HT1080 (cell line): ENCODE measurements at regions not wholly inside any gene's neighbourhood (a gene's known extent, or its start where the extent isn't known, plus 50 kb on each side); places are given as distances from the start of the nearest gene placed in this dataset.
"Not testable (repeated sequence)": the region's sequence is repeated elsewhere in the genome, so short reads cannot be mapped to it uniquely, and the experiment has no call there.

Experiments
- DNase-seq: peaks from one replicate; pipeline ENCODE4 v3.0.0-alpha.2; 2015; ENCODE audit warnings: low read depth

GRCh38 chr1:214143006-214143992 is 137.7 kb upstream of the SMYD2 start:
- DNase-seq: no peak

DNA sequence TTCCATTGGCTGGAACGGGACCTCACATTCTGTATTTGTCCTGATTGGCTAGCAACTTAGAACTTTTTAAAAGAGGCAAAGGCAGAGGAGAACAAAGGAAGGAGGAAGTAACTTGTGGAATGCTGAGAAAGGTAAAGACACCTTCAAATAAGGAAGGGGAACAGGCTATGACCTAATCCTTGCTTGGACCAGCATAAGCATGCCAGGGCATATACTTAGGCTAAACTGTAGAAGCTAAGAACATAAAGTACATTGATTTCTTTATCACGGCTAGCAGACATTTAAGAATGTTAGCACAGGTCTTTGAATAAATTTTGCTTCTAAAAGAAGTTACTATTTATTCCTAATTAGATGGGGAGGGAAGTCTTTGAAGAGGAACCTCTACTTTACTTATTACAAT is 136.4 kb upstream of the SMYD2 start:
- DNase-seq: not testable (repeated sequence)

DNA sequence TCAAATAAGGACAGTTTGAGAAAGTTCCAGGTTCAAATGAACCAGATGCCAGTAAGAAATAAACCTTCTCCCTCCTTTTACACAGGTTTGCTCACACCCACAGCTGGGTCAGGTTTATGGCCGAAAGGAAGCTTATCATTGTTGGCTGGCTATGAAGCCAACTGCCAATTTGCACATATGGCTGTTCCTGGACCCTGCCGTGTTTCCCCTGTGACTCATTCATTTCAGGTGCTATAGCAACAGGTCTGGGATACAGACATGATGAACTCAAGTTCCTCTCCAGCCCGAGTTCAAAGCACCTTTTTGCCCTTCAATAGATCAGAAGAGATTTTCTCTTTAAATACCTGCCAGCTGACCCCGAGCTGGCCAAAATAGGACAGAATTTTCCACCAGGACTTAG is 134.4 kb upstream of the SMYD2 start:
- peak; percentile 65 for DNase-seq

DNA sequence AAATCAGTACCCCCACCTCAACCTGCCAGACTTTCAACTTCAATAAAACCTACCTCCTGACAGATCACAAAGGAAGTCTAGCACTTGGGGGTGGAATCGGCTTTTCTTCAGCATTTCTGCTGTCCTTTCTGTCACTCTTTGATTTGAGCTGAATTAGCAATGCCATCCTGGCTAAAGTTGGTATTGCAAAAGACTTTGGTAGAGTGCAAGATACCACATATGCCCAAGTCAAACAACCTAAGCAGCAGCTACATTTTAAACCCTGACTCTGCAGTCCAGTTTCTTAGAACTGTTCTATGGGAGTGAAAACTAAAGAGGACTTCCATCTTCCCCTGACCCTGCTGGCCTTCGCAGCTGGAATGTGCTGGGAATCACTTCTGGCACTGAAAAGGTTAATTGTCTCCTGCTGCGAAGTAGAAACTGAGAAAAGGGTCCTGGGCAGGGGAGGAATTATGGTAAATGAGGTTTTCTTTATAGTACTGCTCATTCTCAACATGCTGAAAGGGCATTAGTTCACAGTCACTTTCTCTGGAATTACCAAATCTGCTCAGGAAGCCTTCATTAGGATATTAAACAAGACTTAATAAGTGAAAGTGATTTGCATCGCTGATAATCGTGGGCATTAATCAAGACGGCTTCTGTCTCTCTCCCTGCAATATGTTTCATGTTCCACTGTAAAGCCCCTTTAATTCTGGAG is 126.2 kb upstream of the SMYD2 start:
- no peak for DNase-seq

DNA sequence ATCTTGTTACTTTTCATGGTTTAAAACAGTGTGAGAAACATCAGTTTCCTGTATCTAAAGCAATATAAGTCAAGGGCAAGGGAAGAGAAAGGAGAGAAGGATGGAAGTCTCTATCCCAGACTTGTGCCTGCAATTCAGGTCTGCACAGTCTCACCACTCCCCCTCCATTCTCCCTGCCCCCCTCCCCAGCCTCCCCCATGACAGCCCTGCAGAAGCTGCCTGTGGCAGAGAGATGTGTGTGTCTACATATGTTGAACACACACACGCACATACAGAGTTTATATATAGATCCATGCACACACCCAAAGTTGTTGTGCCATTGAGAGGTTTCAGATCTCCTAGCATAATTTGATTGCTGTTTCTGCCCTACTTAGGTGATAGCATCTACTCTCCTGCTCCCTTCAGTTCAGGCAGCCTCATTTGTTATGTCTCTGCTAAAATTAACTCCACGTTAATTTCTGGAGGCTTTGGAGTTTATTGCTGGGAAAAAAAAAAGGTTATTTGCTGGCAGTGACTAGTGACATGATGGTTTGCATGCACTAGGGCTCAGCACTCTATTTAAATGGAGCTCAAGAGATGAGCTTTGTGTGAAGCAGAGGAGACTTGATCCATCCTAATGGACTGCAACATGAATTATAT is 124.9 kb upstream of the SMYD2 start:
- DNase-seq: no peak

DNA sequence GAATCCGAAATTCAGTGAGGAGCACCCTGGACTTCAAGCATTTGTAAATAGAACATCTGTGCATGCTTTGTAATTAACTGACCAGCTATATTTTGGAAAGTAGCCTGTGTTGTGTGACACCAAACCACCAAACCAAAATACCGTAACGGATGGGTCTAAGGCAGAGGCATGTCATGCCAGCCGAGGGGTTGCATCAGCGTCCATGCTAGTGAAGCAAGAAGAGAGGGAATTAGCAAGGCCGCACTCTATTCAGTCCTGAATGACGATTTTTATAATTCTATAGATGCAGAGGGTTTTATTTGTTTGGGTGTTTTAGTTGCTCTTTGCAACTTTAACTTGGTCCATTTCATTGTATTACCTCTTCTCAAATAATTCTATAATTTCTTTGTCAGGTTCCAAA is 116.8 kb upstream of the SMYD2 start:
- DNase-seq: no peak

DNA sequence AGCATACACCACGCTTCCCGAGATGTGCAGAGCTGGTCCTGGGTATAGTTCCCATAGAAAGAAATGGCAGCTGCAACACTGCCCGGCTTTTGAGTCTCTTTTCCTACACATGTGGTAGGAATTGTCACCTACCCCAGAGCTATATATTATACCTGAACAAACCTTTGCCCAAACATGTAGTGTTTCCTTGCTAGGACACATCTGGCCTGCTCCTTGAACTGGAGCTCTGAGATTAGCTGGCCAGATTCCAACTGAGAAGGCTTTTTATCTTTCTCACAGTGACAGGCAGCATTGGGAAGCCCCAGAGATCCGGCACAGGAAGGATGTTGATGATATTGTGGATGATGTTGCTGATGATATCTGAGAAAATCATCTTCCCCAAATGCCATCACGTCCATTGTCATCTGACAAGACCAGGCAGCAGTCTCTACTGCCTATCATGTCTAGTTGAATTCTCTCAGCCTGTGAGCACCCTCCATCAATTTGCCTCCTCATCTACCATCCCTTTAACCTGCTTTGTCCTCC is 115.0 kb upstream of the SMYD2 start:
- DNase-seq: no peak

GRCh38 chr1:214174508-214175199 is 106.3 kb upstream of the SMYD2 start:
- no peak for DNase-seq

DNA sequence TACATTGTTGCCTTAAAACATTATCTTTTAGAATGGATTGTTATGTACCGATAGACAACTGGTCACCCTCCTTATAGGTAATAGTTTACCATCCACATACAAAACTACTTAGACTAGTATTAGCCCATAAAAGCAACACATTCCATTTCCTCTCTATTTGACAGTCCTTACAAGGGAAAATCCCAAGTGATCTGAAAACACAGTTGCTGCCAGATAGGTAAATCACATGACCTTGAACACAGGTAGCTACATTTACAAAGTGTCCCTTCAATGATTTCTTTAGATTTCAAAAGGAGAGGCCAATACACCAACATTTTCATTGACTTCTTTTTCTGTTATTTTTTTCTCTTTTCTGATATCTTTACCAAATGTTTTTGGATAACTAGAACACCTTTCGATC is 102.9 kb upstream of the SMYD2 start:
- no peak for DNase-seq

DNA sequence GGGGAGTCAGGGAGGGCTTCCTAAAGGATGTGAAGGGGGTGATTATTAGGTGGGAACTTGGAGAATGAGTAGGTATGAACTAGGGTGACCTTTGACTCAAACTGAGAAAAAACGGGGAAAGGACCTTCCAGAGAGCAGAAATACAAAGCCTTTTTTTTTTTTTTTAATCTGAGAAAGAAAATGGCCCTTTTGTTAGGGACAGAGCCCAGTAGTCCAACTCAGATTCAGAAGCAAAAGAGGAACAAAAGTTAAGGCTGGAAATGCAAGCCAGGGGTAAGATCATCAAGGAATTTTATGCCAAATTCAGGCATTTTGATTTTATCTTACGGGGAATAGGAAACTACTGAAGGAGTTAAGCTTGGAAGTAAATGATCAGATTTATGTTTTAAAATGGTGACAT is 96.0 kb upstream of the SMYD2 start:
- DNase-seq: no peak

DNA sequence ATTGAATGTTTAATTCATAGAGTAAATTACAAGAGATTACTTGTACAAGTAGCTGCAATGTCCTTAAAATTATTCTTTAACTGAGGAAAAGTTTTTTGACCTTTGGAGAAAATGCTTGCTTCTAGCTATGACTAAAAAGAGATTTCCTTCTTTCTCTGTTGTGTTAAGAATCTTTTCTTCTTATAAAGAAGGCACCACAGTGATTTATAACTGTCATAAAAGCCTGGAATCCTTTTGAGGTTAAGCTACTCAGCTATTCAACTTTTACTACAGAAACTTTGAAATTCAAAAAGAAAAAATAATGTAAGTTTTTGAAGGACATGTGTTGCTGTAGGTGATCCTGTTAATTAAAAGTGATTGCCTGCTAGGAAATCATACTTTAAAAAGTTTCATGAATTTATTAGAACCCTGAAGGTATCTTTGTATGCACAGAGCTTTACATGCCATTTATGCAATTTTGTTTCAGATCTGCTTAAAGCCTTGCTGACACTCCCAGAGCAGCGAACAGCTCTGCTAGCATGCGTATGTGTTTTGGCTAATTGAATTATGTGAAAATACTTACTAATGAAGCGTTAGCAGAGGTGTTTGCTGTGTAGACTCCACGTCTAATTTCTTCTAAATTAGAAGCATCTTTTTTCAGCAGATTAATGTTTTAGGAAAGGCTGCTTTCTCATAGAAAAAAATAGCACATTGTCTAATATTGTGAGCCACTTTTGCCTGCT is 94.7 kb upstream of the SMYD2 start:
- no peak for DNase-seq

DNA sequence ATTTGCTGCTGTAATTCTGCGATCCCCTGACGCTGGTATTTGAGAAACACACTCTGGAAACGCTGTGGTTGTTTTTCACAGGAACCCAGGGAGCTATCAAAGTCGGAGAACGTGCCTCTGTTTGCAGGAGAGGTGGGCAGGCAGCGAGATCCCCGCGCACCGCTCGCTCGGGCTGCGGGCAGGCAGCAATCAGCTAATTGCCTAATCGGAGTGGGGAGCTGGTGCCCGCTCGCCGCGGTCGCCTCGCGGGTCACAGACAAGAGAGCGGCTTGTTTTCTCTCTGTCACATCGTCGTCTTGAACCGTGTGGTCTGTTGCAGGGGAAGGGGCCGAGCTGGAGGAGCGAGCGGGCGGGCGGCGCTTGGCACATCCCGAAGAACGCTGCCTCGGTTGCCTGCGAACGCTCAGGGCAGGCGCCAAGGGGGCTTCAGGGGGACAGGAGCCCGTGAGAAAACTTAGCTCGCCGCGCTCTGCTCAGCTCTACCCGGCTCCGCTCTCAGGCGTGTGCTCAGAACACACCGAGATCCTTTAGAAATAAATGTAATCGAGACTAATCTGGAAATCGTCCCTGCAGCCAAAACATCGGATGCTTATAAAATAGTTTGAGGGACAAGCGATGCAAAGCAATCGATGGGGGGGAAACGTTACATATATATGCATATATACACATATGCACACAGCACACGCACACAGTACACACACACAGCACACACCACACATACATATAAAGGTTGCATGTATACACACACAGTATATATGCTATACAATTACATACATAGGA is 93.6 kb upstream of the SMYD2 start:
- DNase-seq: no peak

DNA sequence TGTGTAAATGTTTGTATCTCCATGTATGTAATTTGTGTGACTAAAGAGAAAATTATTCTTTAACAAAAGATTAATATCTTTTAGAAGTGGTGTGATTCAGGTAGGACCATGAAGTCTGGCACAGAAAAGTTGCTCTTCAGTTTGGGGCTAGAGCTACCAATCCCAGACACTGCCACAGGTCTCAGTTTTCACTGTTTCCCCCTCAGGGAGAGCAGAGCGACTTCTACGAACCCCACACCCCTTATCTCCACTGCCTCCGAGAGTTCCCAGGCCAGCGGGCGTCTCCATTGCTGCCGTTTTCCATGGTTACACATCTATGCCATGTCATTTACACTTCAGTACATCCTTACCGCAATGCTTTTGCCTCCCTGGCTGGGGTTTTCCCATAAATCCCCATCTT is 93.0 kb upstream of the SMYD2 start:
- no peak for DNase-seq

GRCh38 chr1:214188835-214189234 is 92.1 kb upstream of the SMYD2 start:
- DNase-seq: no peak

GRCh38 chr1:214192825-214193643 is 87.9 kb upstream of the SMYD2 start:
- peak; percentile 20 for DNase-seq

GRCh38 chr1:214193691-214194090 is 87.3 kb upstream of the SMYD2 start:
- DNase-seq: no peak

DNA sequence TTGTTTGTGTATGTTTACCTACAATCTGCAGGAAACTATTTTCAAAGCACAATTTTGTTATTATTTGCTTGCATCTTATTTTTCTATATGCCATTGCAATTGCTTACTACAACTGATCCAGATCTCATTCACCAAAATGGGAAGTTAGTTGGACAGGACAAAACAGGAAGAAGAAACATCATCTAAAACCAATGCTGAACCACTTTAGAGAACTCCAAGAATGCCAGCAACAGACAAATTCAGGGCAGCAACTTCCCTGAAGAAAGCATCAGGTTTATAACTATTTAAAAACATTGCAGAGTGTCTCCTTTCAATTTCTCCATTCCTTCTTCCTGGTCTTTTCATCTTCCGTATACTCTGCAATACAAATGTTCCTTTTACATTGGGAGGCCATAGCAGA is 82.4 kb upstream of the SMYD2 start:
- DNase-seq: no peak

DNA sequence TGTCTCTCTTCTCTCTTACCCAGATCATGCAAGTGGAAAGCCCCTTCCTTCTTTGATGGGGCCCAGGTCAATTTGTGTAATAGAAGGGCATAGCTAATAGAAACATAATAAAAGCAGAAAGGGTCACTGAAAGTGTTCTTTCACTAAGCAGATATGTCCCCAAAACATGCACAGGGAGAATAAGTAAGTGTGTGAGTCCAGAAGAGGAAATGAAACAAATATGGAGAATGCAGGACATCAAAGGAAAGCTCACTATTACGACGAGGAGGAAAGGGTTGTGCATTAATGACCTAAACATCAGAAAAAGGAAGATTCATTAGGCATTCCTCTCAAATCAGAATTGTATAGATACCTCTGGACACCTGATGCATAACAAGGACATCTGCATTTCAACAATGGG is 81.4 kb upstream of the SMYD2 start:
- DNase-seq: no peak

- DNase-seq: no peak
These were observed 78.0 kb upstream of the SMYD2 start for GRCh38 chr1:214202992-214203391.
